ENCODE measurements at regions not wholly inside any gene's neighbourhood (a gene's known extent, or its start where the extent isn't known, plus 50 kb on each side); places are given as distances from the start of the nearest gene placed in this dataset.

- no CpG with 5 or more reads among the region's 3 CpGs for WGBS (ENCODE audit: extremely low coverage, insufficient read length, low lambda C conversion rate)
- no peak overlapping the region for H3K14ac ChIP-seq (ENCODE audit: insufficient read depth, low read length)
- H3K27me3 ChIP-seq (ENCODE audit: insufficient read depth, low read length), result no peaks in the 10 kb centered on the region
- no peaks in the 10 kb centered on the region for H3K23me2 ChIP-seq (ENCODE audit: insufficient read length, low read depth, low read length, poor library complexity, severe bottlenecking)
- no peak overlapping the region for H2AFZ ChIP-seq (ENCODE audit: low read length)
- no peak overlapping the region for H4K8ac ChIP-seq (replicated peaks; ENCODE audit: insufficient read length, low read depth, low read length)
- H3K27ac Mint-ChIP-seq, result peak overlapping the region in 1 of 3 experiments; percentile 34; a peak in 1 of 7 replicates
- no peak overlapping the region for H2AK5ac ChIP-seq (ENCODE audit: insufficient read length, low read length)
- no peak overlapping the region for H3K18ac ChIP-seq (ENCODE audit: insufficient read length, low read depth, low read length)
- no peak overlapping the region for H2BK5ac ChIP-seq (ENCODE audit: insufficient read length, low read length)
- H3K9me3 Mint-ChIP-seq, result peaks cover 36 to 54% of the 10 kb centered on the region in 2 experiments
- H4K20me1 ChIP-seq (ENCODE audit: control insufficient read depth, insufficient read depth, insufficient read length), result no peaks in the 10 kb centered on the region
- no peak overlapping the region for H3K9ac ChIP-seq (ENCODE audit: extremely low read depth, insufficient read length, low read length)
- no peaks in the 10 kb centered on the region; the same call in 1 of the 2 replicates for H3K27me3 Mint-ChIP-seq (ENCODE audit: low read depth)
- H2BK15ac ChIP-seq (ENCODE audit: low read depth, low read length), result no peak overlapping the region
- H3K4me1 Mint-ChIP-seq, result peaks cover 10 to 21% of the 10 kb centered on the region in 2 experiments
- H3K27ac ChIP-seq (ENCODE audit: insufficient read length, low read depth, low read length), result no peak overlapping the region
- no peak overlapping the region for H4K5ac ChIP-seq (ENCODE audit: insufficient read length, low read depth, low read length)
- no peak overlapping the region for H2BK12ac ChIP-seq (ENCODE audit: insufficient read length, low read depth, low read length)
- H3K4me3 Mint-ChIP-seq, result no peak overlapping the region
- no peak overlapping the region for H3T11ph ChIP-seq (ENCODE audit: low read length)
- H3K4me1 ChIP-seq (ENCODE audit: insufficient read depth, low read length), result no peaks in the 10 kb centered on the region
- H4K91ac ChIP-seq (ENCODE audit: insufficient read length, low read depth, low read length), result no peak overlapping the region
- H3K79me1 ChIP-seq (ENCODE audit: insufficient read depth, low read depth, low read length, poor library complexity, severe bottlenecking), result no peaks in the 10 kb centered on the region
- no peak overlapping the region for H3K4me2 ChIP-seq (ENCODE audit: insufficient read depth, insufficient read length, low read length)
- no peak overlapping the region for H3K23ac ChIP-seq (ENCODE audit: insufficient read length, low read depth, low read length)
- no peak for DNase-seq
- no peaks in the 10 kb centered on the region for H3K9me3 ChIP-seq (ENCODE audit: control insufficient read depth, low read depth, low read length)
- H2BK120ac ChIP-seq (ENCODE audit: low read depth, low read length, poor library complexity, severe bottlenecking), result no peak overlapping the region
- no peak overlapping the region for H2BK20ac ChIP-seq (ENCODE audit: low read depth, low read length, poor library complexity, severe bottlenecking)
- peaks cover 39% of the 10 kb centered on the region for H3K79me2 ChIP-seq (ENCODE audit: insufficient read depth, low read length)
- TF ChIP-seq CTCF (conservative IDR thresholded peaks at IDR 0.05), result no peak
- no peak overlapping the region for H3K4ac ChIP-seq (ENCODE audit: low read depth, low read length)
- peaks cover 43 to 74% (median 66%) of the 10 kb centered on the region in 3 experiments for H3K36me3 Mint-ChIP-seq (ENCODE audit: insufficient read depth in 1 of 3, low read depth in 3 of 3)
- no peak overlapping the region for H3K56ac ChIP-seq (ENCODE audit: insufficient read length, low read depth, low read length)
Observed at GRCh38 chrX:45840411-45840950, 639.8 kb upstream of the DIPK2B start.
